K562 (cell line): ENCODE measurements at regions not wholly inside any gene's neighbourhood (a gene's known extent, or its start where the extent isn't known, plus 50 kb on each side); places are given as distances from the start of the nearest gene placed in this dataset.

Source experiments
- ATAC-seq: fragments of 200-7000 bp; cut with Tn5 transposase; 3 replicates; pipeline ENCODE4 v1.9.1; 2020; ENCODE audit warnings: moderate library complexity
- BruUV-seq: library from RNA; stranded (reverse); fragments of 400-500 nt; replicated peaks from 2 replicates; lab custom pipeline; 2021; lab: Mats Ljungman, UMichigan
- CTCF ChIA-PET: fragments of 300-600 bp; formaldehyde crosslinking; extraction: SDS; loops from one replicate; lab custom pipeline; 2021; ENCODE audit warnings: low intra/inter-chr PET ratio; lab: Yijun Ruan, JAX
- POLR2A ChIA-PET: fragments of 300-600, 350-650 bp; sonication (Branson Sonifier 250); formaldehyde crosslinking; extraction: SDS; loops from one replicate; lab custom pipeline; 2021; ENCODE audit warnings: antibody characterized with exemption, inconsistent platforms; lab: Yijun Ruan, JAX
- DNase-seq, 4 experiments: peaks; one replicate each; pipeline versions ENCODE4 v3.0.0 to v3.0.0-alpha.2; 2011 to 2018; ENCODE audit warnings: low spot score in 3 of 4, mixed read lengths in 3 of 4; ENCODE audit errors: extremely low read depth in 1 of 4
- FAIRE-seq: peaks from 2 replicates; lab custom pipeline; 2011; peaks lifted over from hg19 to GRCh38; lab: Jason Lieb, UNC
- H2AFZ ChIP-seq: 2 replicates; pipeline ENCODE4 v1.6.0; 2011; ENCODE audit warnings: low read depth, low read length, control low read depth, inconsistent platforms
- H3K27ac ChIP-seq: fragments of 200-600 bp; 3 replicates; pipeline ENCODE4 v1.8.0; 2011; ENCODE audit warnings: low read depth, mild to moderate bottlenecking, control low read depth, inconsistent platforms, low read length, moderate library complexity, mixed read lengths; ENCODE audit errors: extremely low read depth
- H3K27me3 ChIP-seq, 2 experiments: fragments of 300-600 bp in 1 of 2; 2 replicates in 1 of 2; 3 replicates in 1 of 2; pipeline versions ENCODE4 v1.6.0 to v1.8.0; 2011; ENCODE audit warnings: inconsistent platforms in 2 of 2, low read length in 2 of 2, mild to moderate bottlenecking in 1 of 2, mixed read lengths in 1 of 2, moderate library complexity in 1 of 2; ENCODE audit not compliant: control insufficient read depth in 2 of 2, insufficient read depth in 2 of 2
- H3K36me3 ChIP-seq: fragments of 300-600 bp; 3 replicates; pipeline ENCODE4 v1.8.0; 2011; ENCODE audit warnings: mild to moderate bottlenecking, low read length, inconsistent platforms; ENCODE audit not compliant: control insufficient read depth, insufficient read depth
- H3K4me1 ChIP-seq, 2 experiments: fragments of 200-600 bp in 1 of 2; replicated peaks in 1 of 2; 2 replicates in 1 of 2; 3 replicates in 1 of 2; pipeline versions ENCODE4 v1.5.1 to v1.8.0; 2011; ENCODE audit warnings: inconsistent platforms in 2 of 2, low read length in 2 of 2, mild to moderate bottlenecking in 1 of 2, mixed read lengths in 1 of 2, moderate library complexity in 1 of 2; ENCODE audit not compliant: control insufficient read depth in 2 of 2, insufficient read depth in 2 of 2
- H3K4me2 ChIP-seq: 2 replicates; pipeline ENCODE4 v1.6.1; 2011; ENCODE audit warnings: low read length, control low read depth, inconsistent platforms, mixed read lengths; ENCODE audit not compliant: insufficient read depth
- H3K4me3 ChIP-seq: fragments of 200-600 bp; sonication (generic), shearing (Covaris generic); 2 replicates; pipeline ENCODE4 v1.5.1; 2016; ENCODE audit warnings: control low read depth, inconsistent platforms
- H3K79me2 ChIP-seq: fragments of 200-600 bp; 3 replicates; pipeline ENCODE4 v1.8.0; 2011; ENCODE audit warnings: low read length, inconsistent platforms; ENCODE audit not compliant: control insufficient read depth, insufficient read depth
- H3K9ac ChIP-seq, 2 experiments: 2 replicates each; pipeline versions ENCODE4 v1.6.0 to v1.6.1; 2011; ENCODE audit warnings: low read depth in 2 of 2, low read length in 2 of 2, control low read depth in 1 of 2, inconsistent platforms in 1 of 2, mild to moderate bottlenecking in 1 of 2, mixed read lengths in 1 of 2; ENCODE audit not compliant: insufficient read depth in 1 of 2
- H3K9me1 ChIP-seq: one replicate; pipeline ENCODE4 v1.6.0; 2011; ENCODE audit warnings: inconsistent platforms, mild to moderate bottlenecking, low read length, moderate library complexity; ENCODE audit not compliant: control insufficient read depth, insufficient read depth
- H3K9me3 ChIP-seq: replicated peaks from 2 replicates; pipeline ENCODE4 v1.5.1; 2011; ENCODE audit warnings: low read depth, low read length, inconsistent platforms; ENCODE audit not compliant: control insufficient read depth, insufficient read depth
- H4K20me1 ChIP-seq: replicated peaks from 2 replicates; pipeline ENCODE4 v1.6.1; 2011; ENCODE audit warnings: low read length, inconsistent platforms, mixed read lengths; ENCODE audit not compliant: control insufficient read depth, insufficient read depth
- CBFA2T3 ChIP-seq: fragments of 450-650 bp; IDR thresholded peaks from 2 replicates; pipeline ENCODE4 v1.6.1; 2017
- COPS2 ChIP-seq: fragments of 450-650 bp; conservative IDR thresholded peaks from 2 replicates; pipeline ENCODE4 v1.6.1; 2016; ENCODE audit warnings: mild to moderate bottlenecking, moderate library complexity
- EZH2 ChIP-seq: IDR thresholded peaks from 2 replicates; pipeline ENCODE4 v1.6.1; 2012; ENCODE audit warnings: low read depth, mild to moderate bottlenecking, inconsistent platforms, low read length, borderline replicate concordance
- HNRNPK ChIP-seq: fragments of 200-400 bp; formaldehyde crosslinking; IDR thresholded peaks from one replicate; pipeline ENCODE4 v1.6.1; 2018; ENCODE audit warnings: mild to moderate bottlenecking, low read depth, low read length; ENCODE audit not compliant: poor library complexity, severe bottlenecking
- NCOA1 ChIP-seq: fragments of 450-650 bp; IDR thresholded peaks from 2 replicates; pipeline ENCODE4 v1.6.1; 2016; ENCODE audit warnings: low read depth
- PPARD ChIP-seq: fragments of 250-450 bp; sonication (Bioruptor Pico); IDR thresholded peaks from 2 replicates; pipeline ENCODE4 v1.8.0; 2022; ENCODE audit warnings: inconsistent platforms, mild to moderate bottlenecking, moderate library complexity
- SMARCB1 ChIP-seq: IDR thresholded peaks from 2 replicates; pipeline ENCODE4 v1.6.1; 2011; ENCODE audit warnings: improper control_type of control experiment, low read depth; ENCODE audit not compliant: insufficient read length
- TBP ChIP-seq: optimal IDR thresholded peaks from 2 replicates; pipeline ENCODE3; 2011; ENCODE audit warnings: low read depth, low read length, improper control_type of control experiment
- ZMIZ1 ChIP-seq, 2 experiments: fragments of 150-350 bp in 1 of 2; IDR thresholded peaks; 2 replicates each; pipeline ENCODE4 v1.6.1; 2012 to 2016; ENCODE audit warnings: low read depth in 2 of 2, low read length in 2 of 2, mild to moderate bottlenecking in 1 of 2, moderate library complexity in 1 of 2
- ZNF134 ChIP-seq: fragments of 250-450 bp; sonication (Bioruptor Pico); conservative IDR thresholded peaks from 2 replicates; pipeline ENCODE4 v1.4.0; 2020
- ZNF764 ChIP-seq: fragments of 250-450 bp; sonication (Bioruptor Pico); IDR thresholded peaks from 2 replicates; pipeline ENCODE4 v1.4.0; 2020; ENCODE audit warnings: low read depth, mild to moderate bottlenecking, moderate library complexity
- ZNF780A ChIP-seq: fragments of 250-450 bp; sonication (Bioruptor Pico); IDR thresholded peaks from 2 replicates; pipeline ENCODE4 v1.5.0; 2021; ENCODE audit warnings: mild to moderate bottlenecking
- WGBS: fragments of 100-300 bp; shearing (Covaris generic); methylation state at CpG from one replicate; pipeline ENCODE4 v1.1.6; 2016; ENCODE audit warnings: low coverage, mixed read lengths; ENCODE audit not compliant: insufficient coverage; ENCODE audit errors: missing lambda C conversion rate; 5-methylcytosine and 5-hydroxymethylcytosine counted together
- in situ Hi-C: fragments of 300-500 bp; cut with MboI; formaldehyde crosslinking; loops from 4 replicates; pipeline ENCODE4 v1.15.0; 2018; ENCODE audit warnings: inconsistent platforms, mixed read lengths
- intact Hi-C: fragments of 100-400 bp; cut with micrococcal nuclease; formaldehyde crosslinking; loops from 2 replicates; pipeline ENCODE4 v1.14.2; 2022
- TF ChIP-seq, protein P1 (sequence below): fragments of 450-650 bp; formaldehyde crosslinking; IDR thresholded peaks from 2 replicates; pipeline ENCODE4 v1.4.0; 2022; ENCODE audit warnings: missing genetic modification characterization

GRCh38 chr3:35422836-35423601, 216.3 kb upstream of the ARPP21 start (continued):
- TF ChIP-seq ZMIZ1 (IDR thresholded peaks at IDR 0.05; ENCODE audit: low read depth in 2 of 2, low read length in 2 of 2) (no peak), ZNF780A (no peak), SMARCB1 (no peak), COPS2 (no peak), HNRNPK (no peak)

DNA sequence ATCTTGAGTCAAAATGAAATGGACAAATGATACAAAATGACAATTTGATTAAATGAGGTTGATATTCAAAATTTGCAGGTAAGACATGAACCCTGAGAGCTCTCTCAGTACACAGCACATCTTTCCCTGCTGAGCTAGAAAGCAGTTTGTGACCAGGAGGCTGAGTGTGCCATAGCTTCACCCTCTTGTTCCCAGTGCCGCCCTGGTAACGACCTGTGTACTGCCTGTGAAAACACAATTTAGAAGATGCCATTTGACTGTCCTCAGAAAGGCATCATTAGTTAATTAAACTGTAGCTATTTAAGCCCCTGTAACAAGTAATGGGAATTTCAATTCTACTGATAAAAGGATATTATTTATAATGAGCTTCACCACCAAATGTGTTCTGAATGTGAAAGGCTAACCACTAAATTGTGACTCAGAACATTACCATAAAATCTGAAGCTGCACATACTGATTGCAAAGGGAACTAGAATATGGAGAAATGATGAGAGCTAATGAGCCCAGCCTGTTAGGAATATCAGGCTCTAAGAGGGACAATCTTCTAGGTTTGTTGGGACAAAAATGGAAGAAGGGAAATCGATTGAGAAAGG, 212.9 kb upstream of the ARPP21 start:
- no peak for DNase-seq
- Histone ChIP-seq H3K27me3 (no peaks in the 10 kb centered on the region), H3K9ac (no peak overlapping the region), H3K27ac (no peak overlapping the region), H3K36me3 (no peaks in the 10 kb centered on the region), H3K4me2 (no peak overlapping the region), H3K4me1 (no peaks in the 10 kb centered on the region), H3K79me2 (no peaks in the 10 kb centered on the region), H2AFZ (no peak overlapping the region), H3K4me3 (no peak overlapping the region), H3K9me3 (no peaks in the 10 kb centered on the region), H3K9me1 (no peaks in the 10 kb centered on the region), H4K20me1 (no peaks in the 10 kb centered on the region)
- TF ChIP-seq ZNF134 (CRISPR knock-in tag) (no peak), TBP (no peak), PPARD (no peak), CBFA2T3 (no peak), EZH2 (no peak), NCOA1 (no peak), ZNF764 (CRISPR knock-in tag) (no peak), ZNF780A (no peak)
- TF ChIP-seq, protein P1, sequence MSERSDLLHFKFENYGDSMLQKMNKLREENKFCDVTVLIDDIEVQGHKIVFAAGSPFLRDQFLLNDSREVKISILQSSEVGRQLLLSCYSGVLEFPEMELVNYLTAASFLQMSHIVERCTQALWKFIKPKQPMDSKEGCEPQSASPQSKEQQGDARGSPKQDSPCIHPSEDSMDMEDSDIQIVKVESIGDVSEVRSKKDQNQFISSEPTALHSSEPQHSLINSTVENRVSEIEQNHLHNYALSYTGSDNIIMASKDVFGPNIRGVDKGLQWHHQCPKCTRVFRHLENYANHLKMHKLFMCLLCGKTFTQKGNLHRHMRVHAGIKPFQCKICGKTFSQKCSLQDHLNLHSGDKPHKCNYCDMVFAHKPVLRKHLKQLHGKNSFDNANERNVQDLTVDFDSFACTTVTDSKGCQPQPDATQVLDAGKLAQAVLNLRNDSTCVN (CRISPR knock-in tag), result no peak
- ChIA-PET POLR2A (no interaction called here), CTCF (no interaction called here)
- 0% methylated on average over 3 of the region's 3 CpGs for WGBS
- no TSS peak for BruUV-seq
- intact Hi-C loops, result no loop called here
- in situ Hi-C loops, result no loop called here
- ATAC-seq, result no peak
- no peak for FAIRE-seq
